ENCODE measurements at regions not wholly inside any gene's neighbourhood (a gene's known extent, or its start where the extent isn't known, plus 50 kb on each side); places are given as distances from the start of the nearest gene placed in this dataset.

- TF ChIP-seq ZBTB9 (CRISPR knock-in tag; IDR thresholded peaks at IDR 0.05) (no peak), RHOXF2B (CRISPR knock-in tag; conservative IDR thresholded peaks at IDR 0.05) (no peak), PKNOX1 (IDR thresholded peaks at IDR 0.05) (no peak), CBX3 (IDR thresholded peaks at IDR 0.05; ENCODE audit: borderline replicate concordance in 1 of 2, low read length in 2 of 2) (no peak), MNT (conservative IDR thresholded peaks at IDR 0.05) (no peak), NKRF (IDR thresholded peaks at IDR 0.05; ENCODE audit: borderline replicate concordance) (no peak), ZNF316 (IDR thresholded peaks at IDR 0.05) (no peak), SIN3B (IDR thresholded peaks at IDR 0.05; ENCODE audit: low read depth) (no peak)
Observed at GRCh38 chr11:19365743-19366410, 125.1 kb upstream of the E2F8 start (continued).
